Panc1 (cell line): ENCODE measurements at regions not wholly inside any gene's neighbourhood (a gene's known extent, or its start where the extent isn't known, plus 50 kb on each side); places are given as distances from the start of the nearest gene placed in this dataset.

Source experiments
- ATAC-seq: fragments of 200-7000 bp; cut with Tn5 transposase; 2 replicates; pipeline ENCODE4 v1.9.1; 2020; ENCODE audit warnings: mild to moderate bottlenecking, moderate library complexity
- BruUV-seq: library from RNA; stranded (reverse); fragments of 400-500 nt; replicated peaks from 2 replicates; lab custom pipeline; 2021; lab: Mats Ljungman, UMichigan
- CTCF ChIA-PET: fragments of 300-600 bp; sonication (Branson Sonifier 250); formaldehyde crosslinking; loops from one replicate; lab custom pipeline; 2022; ENCODE audit warnings: antibody characterized with exemption; lab: Charles Lee
- POLR2A ChIA-PET: fragments of 300-600 bp; sonication (Branson Sonifier 250); formaldehyde crosslinking; loops from one replicate; lab custom pipeline; 2022; ENCODE audit warnings: antibody characterized with exemption; lab: Charles Lee
- DNase-seq: peaks from one replicate; pipeline ENCODE4 v3.0.0-alpha.2; 2010; ENCODE audit warnings: low read depth, low spot score
- H3K27ac ChIP-seq: 2 replicates; pipeline ENCODE4 v1.5.1; 2011; ENCODE audit warnings: mild to moderate bottlenecking, low read length, inconsistent platforms
- H3K27me3 ChIP-seq: fragments of 200-500 bp; sonication (Bioruptor generic); 2 replicates; pipeline ENCODE4 v1.6.0; 2014; ENCODE audit warnings: low read length, inconsistent platforms; ENCODE audit not compliant: control insufficient read depth, insufficient read depth
- H3K36me3 ChIP-seq: fragments of 200-500 bp; sonication (Bioruptor generic); 2 replicates; pipeline ENCODE4 v1.5.1; 2014; ENCODE audit warnings: inconsistent platforms, mild to moderate bottlenecking, low read length, moderate library complexity; ENCODE audit not compliant: control insufficient read depth, insufficient read depth
- H3K4me1 ChIP-seq: 2 replicates; pipeline ENCODE4 v1.5.1; 2011; ENCODE audit warnings: inconsistent platforms, mild to moderate bottlenecking, low read length, moderate library complexity; ENCODE audit not compliant: control insufficient read depth, insufficient read depth
- H3K4me3 ChIP-seq, 2 experiments: 2 replicates each; pipeline ENCODE4 v1.5.1; 2011 to 2012; ENCODE audit warnings: low read depth in 2 of 2, low read length in 2 of 2, mild to moderate bottlenecking in 2 of 2, inconsistent platforms in 1 of 2, moderate library complexity in 1 of 2
- H3K9me3 ChIP-seq: fragments of 200-500 bp; sonication (Bioruptor generic); 2 replicates; pipeline ENCODE4 v1.5.1; 2014; ENCODE audit warnings: low read depth, mild to moderate bottlenecking, inconsistent platforms, low read length, moderate library complexity; ENCODE audit not compliant: control insufficient read depth, insufficient read depth
- POLR2AphosphoS5 ChIP-seq: IDR thresholded peaks from 2 replicates; pipeline ENCODE4 v1.6.1; 2012; ENCODE audit warnings: mild to moderate bottlenecking, low read depth, low read length, moderate library complexity
- SIN3A ChIP-seq: IDR thresholded peaks from 2 replicates; pipeline ENCODE4 v1.6.1; 2012; ENCODE audit warnings: low read depth, mild to moderate bottlenecking, low read length, moderate library complexity, borderline replicate concordance; ENCODE audit not compliant: insufficient read depth
- TCF7L2 ChIP-seq: IDR thresholded peaks from 2 replicates; pipeline ENCODE4 v1.6.1; 2011; ENCODE audit warnings: mild to moderate bottlenecking, low read depth, low read length, inconsistent platforms
- in situ Hi-C: cut with HindIII; loops from 2 replicates; pipeline ENCODE4 v1.10.0; 2016; ENCODE audit warnings: low sequenced_read_pairs, low pct_unique_long_range_greater_than_20kb
- intact Hi-C: fragments of 100-400 bp; cut with micrococcal nuclease; formaldehyde crosslinking; loops from one replicate; pipeline ENCODE4 v1.10.0; 2022; ENCODE audit not compliant: unreplicated experiment
- TF ChIP-seq, protein P1 (sequence below): fragments of 450-650 bp; IDR thresholded peaks from 2 replicates; pipeline ENCODE4 v1.5.1; 2017; ENCODE audit warnings: mild to moderate bottlenecking
- TF ChIP-seq, protein P2 (sequence below), 2 experiments: IDR thresholded peaks; 2 replicates each; pipeline ENCODE4 v1.6.1; 2011 to 2012; ENCODE audit warnings: low read depth in 2 of 2, control low read depth in 1 of 2, low read length in 1 of 2, mild to moderate bottlenecking in 1 of 2, moderate library complexity in 1 of 2; ENCODE audit not compliant: insufficient read depth in 1 of 2

DNA sequence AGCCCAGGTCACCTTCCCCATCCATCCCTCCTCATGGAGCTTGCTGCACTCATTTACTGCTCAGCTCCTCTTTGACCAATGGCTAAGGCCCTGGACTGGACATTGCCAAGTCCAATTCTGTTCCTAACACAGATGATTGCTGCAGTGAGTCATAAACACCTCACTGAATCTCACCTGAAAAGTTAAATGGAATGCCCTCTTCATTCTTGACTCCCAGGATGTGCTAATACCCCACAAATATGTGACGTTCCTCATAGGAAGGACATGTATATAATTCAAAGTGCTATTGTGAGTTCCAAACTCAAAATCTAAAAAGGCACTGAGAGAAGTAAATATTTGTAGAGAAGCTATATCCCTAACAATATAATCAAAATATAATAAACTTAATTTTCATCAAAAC, 73.5 kb upstream of the DLX6 start:
- H3K27ac ChIP-seq = no peak overlapping the region
- H3K36me3 ChIP-seq = no peaks in the 10 kb centered on the region
- ATAC-seq (no peak), DNase-seq (no peak)
- intact Hi-C loops = no loop called here
- H3K9me3 ChIP-seq = no peaks in the 10 kb centered on the region
- no peak overlapping the region for H3K4me3 ChIP-seq
- ChIA-PET CTCF (no interaction called here), POLR2A (no interaction called here)
- no TSS peak for BruUV-seq
- no peaks in the 10 kb centered on the region; the same call in 1 of the 2 replicates for H3K27me3 ChIP-seq
- H3K4me1 ChIP-seq = no peaks in the 10 kb centered on the region
- in situ Hi-C loops = no loop called here
- TF ChIP-seq SIN3A = no peak
- no peak for TF ChIP-seq POLR2AphosphoS5
- no peak for TF ChIP-seq TCF7L2
- TF ChIP-seq, protein P1, sequence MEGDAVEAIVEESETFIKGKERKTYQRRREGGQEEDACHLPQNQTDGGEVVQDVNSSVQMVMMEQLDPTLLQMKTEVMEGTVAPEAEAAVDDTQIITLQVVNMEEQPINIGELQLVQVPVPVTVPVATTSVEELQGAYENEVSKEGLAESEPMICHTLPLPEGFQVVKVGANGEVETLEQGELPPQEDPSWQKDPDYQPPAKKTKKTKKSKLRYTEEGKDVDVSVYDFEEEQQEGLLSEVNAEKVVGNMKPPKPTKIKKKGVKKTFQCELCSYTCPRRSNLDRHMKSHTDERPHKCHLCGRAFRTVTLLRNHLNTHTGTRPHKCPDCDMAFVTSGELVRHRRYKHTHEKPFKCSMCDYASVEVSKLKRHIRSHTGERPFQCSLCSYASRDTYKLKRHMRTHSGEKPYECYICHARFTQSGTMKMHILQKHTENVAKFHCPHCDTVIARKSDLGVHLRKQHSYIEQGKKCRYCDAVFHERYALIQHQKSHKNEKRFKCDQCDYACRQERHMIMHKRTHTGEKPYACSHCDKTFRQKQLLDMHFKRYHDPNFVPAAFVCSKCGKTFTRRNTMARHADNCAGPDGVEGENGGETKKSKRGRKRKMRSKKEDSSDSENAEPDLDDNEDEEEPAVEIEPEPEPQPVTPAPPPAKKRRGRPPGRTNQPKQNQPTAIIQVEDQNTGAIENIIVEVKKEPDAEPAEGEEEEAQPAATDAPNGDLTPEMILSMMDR = no peak
- TF ChIP-seq, protein P2, sequence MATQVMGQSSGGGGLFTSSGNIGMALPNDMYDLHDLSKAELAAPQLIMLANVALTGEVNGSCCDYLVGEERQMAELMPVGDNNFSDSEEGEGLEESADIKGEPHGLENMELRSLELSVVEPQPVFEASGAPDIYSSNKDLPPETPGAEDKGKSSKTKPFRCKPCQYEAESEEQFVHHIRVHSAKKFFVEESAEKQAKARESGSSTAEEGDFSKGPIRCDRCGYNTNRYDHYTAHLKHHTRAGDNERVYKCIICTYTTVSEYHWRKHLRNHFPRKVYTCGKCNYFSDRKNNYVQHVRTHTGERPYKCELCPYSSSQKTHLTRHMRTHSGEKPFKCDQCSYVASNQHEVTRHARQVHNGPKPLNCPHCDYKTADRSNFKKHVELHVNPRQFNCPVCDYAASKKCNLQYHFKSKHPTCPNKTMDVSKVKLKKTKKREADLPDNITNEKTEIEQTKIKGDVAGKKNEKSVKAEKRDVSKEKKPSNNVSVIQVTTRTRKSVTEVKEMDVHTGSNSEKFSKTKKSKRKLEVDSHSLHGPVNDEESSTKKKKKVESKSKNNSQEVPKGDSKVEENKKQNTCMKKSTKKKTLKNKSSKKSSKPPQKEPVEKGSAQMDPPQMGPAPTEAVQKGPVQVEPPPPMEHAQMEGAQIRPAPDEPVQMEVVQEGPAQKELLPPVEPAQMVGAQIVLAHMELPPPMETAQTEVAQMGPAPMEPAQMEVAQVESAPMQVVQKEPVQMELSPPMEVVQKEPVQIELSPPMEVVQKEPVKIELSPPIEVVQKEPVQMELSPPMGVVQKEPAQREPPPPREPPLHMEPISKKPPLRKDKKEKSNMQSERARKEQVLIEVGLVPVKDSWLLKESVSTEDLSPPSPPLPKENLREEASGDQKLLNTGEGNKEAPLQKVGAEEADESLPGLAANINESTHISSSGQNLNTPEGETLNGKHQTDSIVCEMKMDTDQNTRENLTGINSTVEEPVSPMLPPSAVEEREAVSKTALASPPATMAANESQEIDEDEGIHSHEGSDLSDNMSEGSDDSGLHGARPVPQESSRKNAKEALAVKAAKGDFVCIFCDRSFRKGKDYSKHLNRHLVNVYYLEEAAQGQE (IDR thresholded peaks at IDR 0.05; ENCODE audit: insufficient read depth in 1 of 2, low read depth in 2 of 2, low read length in 1 of 2) = no peak

DNA sequence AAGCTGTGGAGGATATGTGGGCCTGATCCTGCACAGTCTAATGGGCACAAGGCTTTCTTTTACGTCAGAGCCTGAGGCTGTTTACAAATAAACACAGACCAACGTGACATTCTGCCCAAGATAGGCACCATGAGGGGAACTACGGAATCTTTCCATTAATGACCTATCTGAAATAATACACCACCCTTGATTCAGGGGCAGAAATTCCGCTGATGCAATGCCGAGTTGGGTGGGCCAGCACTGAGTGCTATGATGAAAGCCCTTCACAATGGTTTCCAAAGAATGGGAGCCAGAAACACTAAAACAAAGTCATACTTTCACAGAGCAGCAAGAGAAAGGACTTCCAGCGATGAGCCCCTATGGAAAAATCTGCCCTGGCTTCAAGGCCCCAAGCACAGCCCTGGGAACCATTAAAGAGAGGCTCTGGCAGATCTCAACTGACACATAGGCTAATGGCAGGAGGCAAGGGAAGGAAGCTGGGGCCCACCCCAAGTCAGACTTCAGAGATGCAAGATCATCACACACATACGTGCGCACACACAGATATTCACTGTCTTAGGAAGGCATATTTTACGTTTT, 72.2 kb upstream of the DLX6 start:
- BruUV-seq = no TSS peak
- intact Hi-C loops (no loop called here), in situ Hi-C loops (no loop called here)
- no peak overlapping the region for H3K4me3 ChIP-seq
- ATAC-seq (no peak), DNase-seq (no peak)
- no peaks in the 10 kb centered on the region; the same call in 1 of the 2 replicates for H3K27me3 ChIP-seq
- H3K9me3 ChIP-seq = no peaks in the 10 kb centered on the region
- TF ChIP-seq POLR2AphosphoS5 = no peak
- no peak for TF ChIP-seq SIN3A
- TF ChIP-seq, protein P1 = no peak
- no peak for TF ChIP-seq TCF7L2
- TF ChIP-seq, protein P2 (IDR thresholded peaks at IDR 0.05; ENCODE audit: insufficient read depth in 1 of 2, low read depth in 2 of 2, low read length in 1 of 2) = no peak
- ChIA-PET POLR2A (no interaction called here), CTCF (no interaction called here)
- H3K4me1 ChIP-seq = no peaks in the 10 kb centered on the region
- H3K36me3 ChIP-seq = no peaks in the 10 kb centered on the region
- H3K27ac ChIP-seq = no peak overlapping the region
